Smooth muscle cell (in vitro differentiated cells): ENCODE measurements at regions not wholly inside any gene's neighbourhood (a gene's known extent, or its start where the extent isn't known, plus 50 kb on each side); places are given as distances from the start of the nearest gene placed in this dataset.

Source experiments
- DNase-seq: peaks from one replicate; lab custom pipeline; 2025; ENCODE audit not compliant: unreplicated experiment; lab: John Stamatoyannopoulos, UW
- H2AFZ ChIP-seq: fragments of 200-600 bp; sonication (generic); 2 replicates; pipeline ENCODE4 v1.6.0; 2016; ENCODE audit warnings: antibody characterized with exemption, low read depth, mild to moderate bottlenecking
- H3F3A ChIP-seq: fragments of 200-600 bp; sonication (generic); 2 replicates; pipeline ENCODE4 v1.6.0; 2017; ENCODE audit warnings: antibody characterized with exemption, low read depth
- H3K27ac ChIP-seq: fragments of 200-600 bp; sonication (generic); 2 replicates; pipeline ENCODE4 v1.5.1; 2016; ENCODE audit warnings: low read depth, mild to moderate bottlenecking
- H3K27me3 ChIP-seq: fragments of 200-600 bp; sonication (generic); 2 replicates; pipeline ENCODE4 v1.6.1; 2016; ENCODE audit warnings: low read depth, mild to moderate bottlenecking
- H3K36me3 ChIP-seq: fragments of 200-600 bp; sonication (generic); 2 replicates; pipeline ENCODE4 v1.5.1; 2016; ENCODE audit warnings: low read depth
- H3K4me1 ChIP-seq: fragments of 200-600 bp; sonication (generic); 2 replicates; pipeline ENCODE4 v1.5.1; 2016; ENCODE audit warnings: low read depth
- H3K4me2 ChIP-seq: fragments of 200-600 bp; sonication (generic); 2 replicates; pipeline ENCODE4 v1.6.0; 2016; ENCODE audit warnings: mild to moderate bottlenecking
- H3K4me3 ChIP-seq: fragments of 200-600 bp; sonication (generic); 2 replicates; pipeline ENCODE4 v1.5.1; 2016; ENCODE audit warnings: mild to moderate bottlenecking
- H3K79me2 ChIP-seq: fragments of 200-600 bp; sonication (generic); 2 replicates; pipeline ENCODE4 v1.6.0; 2016; ENCODE audit warnings: low read depth, mild to moderate bottlenecking
- H3K9ac ChIP-seq: fragments of 200-600 bp; sonication (generic); 2 replicates; pipeline ENCODE4 v1.6.0; 2016; ENCODE audit warnings: low read depth
- H3K9me3 ChIP-seq: fragments of 200-600 bp; sonication (generic); replicated peaks from 2 replicates; pipeline ENCODE4 v1.5.1; 2016; ENCODE audit warnings: low read depth
- H4K20me1 ChIP-seq: fragments of 200-600 bp; sonication (generic); 2 replicates; pipeline ENCODE4 v1.6.0; 2016; ENCODE audit warnings: low read depth
- CTCF ChIP-seq: fragments of 200-600 bp; sonication (generic); IDR thresholded peaks from 2 replicates; pipeline ENCODE4 v1.5.1; 2017; ENCODE audit warnings: borderline replicate concordance, mild to moderate bottlenecking, antibody characterized with exemption; ENCODE audit not compliant: insufficient read depth, poor library complexity, severe bottlenecking
- WGBS: methylation state at CpG from one replicate; pipeline ENCODE4 v1.1.7; 2016; ENCODE audit warnings: low lambda C conversion rate; 5-methylcytosine and 5-hydroxymethylcytosine counted together

GRCh38 chr9:135248721-135249120, 161.3 kb downstream of the OLFM1 start:
- WGBS, result 96% methylated on average over 12 of the region's 12 CpGs
- Histone ChIP-seq H2AFZ (no peak overlapping the region), H3K36me3 (no peaks in the 10 kb centered on the region), H3K4me2 (no peak overlapping the region), H3K9ac (no peak overlapping the region), H3K27ac (no peak overlapping the region), H3K9me3 (no peaks in the 10 kb centered on the region), H3K27me3 (no peaks in the 10 kb centered on the region), H3K4me1 (peaks cover 11% of the 10 kb centered on the region), H3K79me2 (no peaks in the 10 kb centered on the region), H3K4me3 (no peak overlapping the region), H3F3A (no peaks in the 10 kb centered on the region), H4K20me1 (no peaks in the 10 kb centered on the region)
- no peak for DNase-seq
- no peak for TF ChIP-seq CTCF

GRCh38 chr9:135249191-135249590, 161.7 kb downstream of the OLFM1 start:
- Histone ChIP-seq H3K9ac (no peak overlapping the region), H3K4me2 (no peak overlapping the region), H3K27me3 (no peaks in the 10 kb centered on the region), H3K4me1 (peaks cover 14% of the 10 kb centered on the region), H3K27ac (no peak overlapping the region), H4K20me1 (no peaks in the 10 kb centered on the region), H3K9me3 (no peaks in the 10 kb centered on the region), H3F3A (no peaks in the 10 kb centered on the region), H3K36me3 (no peaks in the 10 kb centered on the region), H3K4me3 (no peak overlapping the region), H2AFZ (no peak overlapping the region), H3K79me2 (no peaks in the 10 kb centered on the region)
- DNase-seq, result no peak
- no peak for TF ChIP-seq CTCF
- 96% methylated on average over 8 of the region's 9 CpGs for WGBS

GRCh38 chr9:135249711-135250110, 162.2 kb downstream of the OLFM1 start:
- Histone ChIP-seq H3K4me3 (no peak overlapping the region), H3K27me3 (no peaks in the 10 kb centered on the region), H3K79me2 (no peaks in the 10 kb centered on the region), H2AFZ (no peak overlapping the region), H3F3A (no peaks in the 10 kb centered on the region), H3K9me3 (no peaks in the 10 kb centered on the region), H3K27ac (no peak overlapping the region), H3K9ac (no peak overlapping the region), H3K36me3 (no peaks in the 10 kb centered on the region), H3K4me2 (no peak overlapping the region), H4K20me1 (no peaks in the 10 kb centered on the region), H3K4me1 (peaks cover 14% of the 10 kb centered on the region)
- whole genome bisulfite sequencing, result 95% methylated on average over 8 of the region's 8 CpGs
- TF ChIP-seq CTCF, result no peak
- DNase-seq, result no peak

GRCh38 chr9:135251331-135251761, 163.9 kb downstream of the OLFM1 start:
- no peaks in the 10 kb centered on the region for H3K27me3 ChIP-seq
- TF ChIP-seq CTCF, result no peak
- no peaks in the 10 kb centered on the region for H4K20me1 ChIP-seq
- no peaks in the 10 kb centered on the region for H3K79me2 ChIP-seq
- H3K36me3 ChIP-seq, result no peaks in the 10 kb centered on the region
- no peak overlapping the region for H3K27ac ChIP-seq
- H3F3A ChIP-seq, result no peaks in the 10 kb centered on the region
- no peak overlapping the region for H3K4me3 ChIP-seq
- no peak overlapping the region for H3K4me2 ChIP-seq
- no peak overlapping the region for H2AFZ ChIP-seq
- no peaks in the 10 kb centered on the region for H3K9me3 ChIP-seq
- DNase-seq, result no peak
- WGBS, result 93% methylated on average over 6 of the region's 6 CpGs
- peaks cover 14% of the 10 kb centered on the region for H3K4me1 ChIP-seq
- H3K9ac ChIP-seq, result no peak overlapping the region
